GM12873 (cell line): ENCODE measurements at regions not wholly inside any gene's neighbourhood (a gene's known extent, or its start where the extent isn't known, plus 50 kb on each side); places are given as distances from the start of the nearest gene placed in this dataset.

Experiments used
- TF ChIP-seq, protein P1 (sequence below): IDR thresholded peaks from 2 replicates; pipeline ENCODE4 v1.5.1; 2012; ENCODE audit warnings: low read depth, mild to moderate bottlenecking, moderate library complexity, low read length, control low read depth; ENCODE audit not compliant: insufficient read depth; ENCODE audit errors: missing control alignments

DNA sequence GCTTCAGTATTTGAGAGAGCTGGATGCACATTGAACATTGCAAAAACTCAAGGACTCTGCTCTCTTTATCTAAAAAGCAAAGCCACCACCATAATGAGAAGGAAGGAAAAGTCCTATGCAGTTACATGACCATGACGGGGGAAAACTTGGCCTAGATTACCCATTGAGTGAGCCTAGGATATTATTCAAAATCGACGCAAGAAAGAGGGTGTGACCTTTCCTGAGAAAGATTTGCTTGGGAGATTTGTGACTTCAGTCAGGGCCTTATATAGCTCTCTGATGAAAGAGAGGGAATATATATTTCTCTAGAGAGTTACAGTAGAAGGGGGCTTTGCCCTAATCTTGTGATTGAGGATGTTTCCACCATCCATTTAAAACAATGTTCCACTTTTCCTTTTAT, 153.0 kb upstream of the DPYD start:
- TF ChIP-seq, protein P1, sequence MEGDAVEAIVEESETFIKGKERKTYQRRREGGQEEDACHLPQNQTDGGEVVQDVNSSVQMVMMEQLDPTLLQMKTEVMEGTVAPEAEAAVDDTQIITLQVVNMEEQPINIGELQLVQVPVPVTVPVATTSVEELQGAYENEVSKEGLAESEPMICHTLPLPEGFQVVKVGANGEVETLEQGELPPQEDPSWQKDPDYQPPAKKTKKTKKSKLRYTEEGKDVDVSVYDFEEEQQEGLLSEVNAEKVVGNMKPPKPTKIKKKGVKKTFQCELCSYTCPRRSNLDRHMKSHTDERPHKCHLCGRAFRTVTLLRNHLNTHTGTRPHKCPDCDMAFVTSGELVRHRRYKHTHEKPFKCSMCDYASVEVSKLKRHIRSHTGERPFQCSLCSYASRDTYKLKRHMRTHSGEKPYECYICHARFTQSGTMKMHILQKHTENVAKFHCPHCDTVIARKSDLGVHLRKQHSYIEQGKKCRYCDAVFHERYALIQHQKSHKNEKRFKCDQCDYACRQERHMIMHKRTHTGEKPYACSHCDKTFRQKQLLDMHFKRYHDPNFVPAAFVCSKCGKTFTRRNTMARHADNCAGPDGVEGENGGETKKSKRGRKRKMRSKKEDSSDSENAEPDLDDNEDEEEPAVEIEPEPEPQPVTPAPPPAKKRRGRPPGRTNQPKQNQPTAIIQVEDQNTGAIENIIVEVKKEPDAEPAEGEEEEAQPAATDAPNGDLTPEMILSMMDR: no peak

DNA sequence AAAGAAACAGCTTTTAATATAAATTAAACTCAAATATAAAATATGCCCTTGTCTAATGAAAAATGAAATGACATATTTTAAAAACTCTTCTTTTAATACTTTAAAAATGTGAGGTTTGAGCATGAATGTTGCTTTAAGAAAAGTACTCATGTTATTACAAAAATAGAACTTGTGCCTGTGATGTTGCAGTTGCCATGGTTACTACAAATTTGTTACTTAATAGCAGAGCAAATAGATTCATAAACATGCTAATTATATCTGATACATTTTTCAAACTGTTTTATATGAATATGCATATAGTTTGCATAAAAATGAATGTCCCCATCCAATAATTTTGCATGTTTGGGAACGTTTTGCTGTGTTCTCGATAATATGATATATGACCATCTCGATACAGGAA, 152.3 kb upstream of the DPYD start:
- TF ChIP-seq, protein P1: no peak

DNA sequence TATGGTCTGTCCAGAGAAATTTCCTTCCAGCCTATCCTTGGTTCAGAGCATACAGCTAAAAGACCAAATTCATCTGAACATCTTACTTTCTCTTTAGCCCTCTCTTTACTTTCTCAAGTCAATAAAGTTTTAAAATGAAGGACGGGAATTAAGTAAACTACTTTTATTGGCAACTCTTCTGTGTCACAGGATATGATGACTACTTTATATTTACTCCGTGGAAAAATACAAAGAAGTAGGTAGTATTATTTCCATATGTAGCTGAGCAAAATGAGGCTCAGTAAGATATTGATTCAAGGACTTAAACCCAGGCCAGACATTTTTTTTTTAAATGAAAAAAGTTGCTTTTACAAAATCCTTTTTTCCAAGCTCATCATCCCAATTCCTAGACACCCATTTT, 151.2 kb upstream of the DPYD start:
- TF ChIP-seq, protein P1: no peak

DNA sequence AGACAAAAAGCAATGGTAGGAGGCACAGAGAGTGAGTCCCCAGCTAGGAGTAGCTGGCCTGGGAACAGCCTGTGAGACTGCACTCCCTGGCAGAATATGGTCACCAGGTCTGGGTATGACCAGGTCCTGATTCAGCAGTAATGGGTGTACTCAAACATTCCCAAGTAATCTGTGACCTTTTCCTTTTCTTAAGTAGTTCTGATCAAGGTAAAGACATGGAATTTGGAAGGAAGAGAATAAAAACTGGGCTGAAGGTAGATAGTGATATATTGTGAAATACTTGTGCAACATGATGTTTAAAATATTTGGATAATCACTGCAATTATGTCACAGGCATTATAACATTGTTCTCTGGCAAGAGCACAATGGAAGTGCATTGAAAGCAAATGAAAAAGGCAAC, 147.2 kb upstream of the DPYD start:
- TF ChIP-seq, protein P1: no peak

DNA sequence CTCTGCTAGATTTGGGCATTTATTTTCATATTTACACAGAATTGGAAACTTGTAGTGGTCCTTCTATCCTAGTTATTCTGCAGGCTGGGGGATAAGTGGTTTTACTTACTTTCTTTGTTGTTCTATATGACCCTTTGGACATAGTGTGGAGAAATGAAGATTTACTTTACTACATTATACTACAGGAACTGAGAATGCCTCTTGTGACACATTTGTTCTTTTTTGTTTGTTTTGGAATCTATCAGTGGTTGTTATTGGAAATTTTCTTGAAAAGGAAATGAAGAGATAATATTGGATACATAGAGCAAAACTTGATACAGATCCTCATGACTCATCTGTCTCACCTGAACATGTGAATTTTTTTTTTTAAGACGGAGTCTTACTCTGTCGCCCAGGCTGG, 146.1 kb upstream of the DPYD start:
- TF ChIP-seq, protein P1: no peak

DNA sequence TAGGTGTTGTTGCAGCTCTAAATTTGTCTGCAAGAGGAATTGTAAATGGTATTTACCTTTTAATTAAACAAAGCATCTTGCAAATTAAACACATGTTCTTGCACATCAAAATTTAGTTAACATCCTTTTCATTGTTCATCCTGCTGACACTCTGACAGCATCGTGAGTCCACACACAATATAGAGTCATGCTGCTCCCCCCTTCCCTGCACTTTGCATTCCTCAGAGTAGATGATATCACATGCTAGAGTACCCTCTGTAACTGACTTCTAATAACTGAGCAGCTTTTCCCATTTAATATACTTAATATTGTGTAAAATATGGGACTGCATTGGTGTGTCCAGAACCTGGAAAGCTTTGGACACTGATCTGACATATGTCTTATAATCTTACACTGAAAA, 138.8 kb upstream of the DPYD start:
- TF ChIP-seq, protein P1: no peak

DNA sequence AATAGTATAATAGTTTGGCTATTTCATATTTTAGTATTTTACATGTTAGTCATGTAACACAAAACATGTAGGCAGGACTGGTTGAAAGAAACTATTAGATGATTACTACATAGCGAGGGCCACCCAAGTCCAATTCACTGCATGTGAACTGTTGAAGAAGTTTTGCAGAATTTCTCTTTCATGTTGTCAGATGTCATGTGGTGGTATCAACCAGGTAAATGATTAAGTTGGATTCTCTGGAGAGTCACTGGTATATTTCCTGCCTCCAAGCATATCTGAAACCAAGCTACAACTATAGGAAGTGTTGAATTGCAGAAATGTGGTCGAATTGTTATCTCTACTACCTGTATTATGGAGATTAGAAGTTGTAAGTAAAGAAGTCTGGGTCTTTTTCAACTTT, 137.8 kb upstream of the DPYD start:
- TF ChIP-seq, protein P1: no peak
